Activated T-helper 1 cell treated with anti-CD3 and anti-CD28 coated beads, Interleukin-12 subunit alpha, Interleukin-12 subunit beta, Interleukin-2, Interleukin-4 antibody, amounts not matched to agents 30 ng/mL and 10 ng/mL and 1 ng/mL, durations not matched to agents 14 hours and 24 hours and 36 hours (primary cell): ENCODE measurements at regions not wholly inside any gene's neighbourhood (a gene's known extent, or its start where the extent isn't known, plus 50 kb on each side); places are given as distances from the start of the nearest gene placed in this dataset.

Experiments
- DNase-seq: peaks from one replicate; pipeline ENCODE4 v3.0.0; 2021; ENCODE audit warnings: low spot score
- H3K27ac Mint-ChIP-seq: one replicate; pipeline ENCODE4 v1.8.0; 2021; ENCODE audit warnings: mild to moderate bottlenecking, mixed read lengths
- H3K27me3 Mint-ChIP-seq: one replicate; pipeline ENCODE4 v1.8.0; 2022; ENCODE audit warnings: mild to moderate bottlenecking, moderate library complexity, mixed read lengths; ENCODE audit not compliant: insufficient read depth
- H3K36me3 Mint-ChIP-seq: one replicate; pipeline ENCODE4 v1.8.0; 2021; ENCODE audit warnings: low read depth, mixed read lengths
- H3K4me1 Mint-ChIP-seq: one replicate; pipeline ENCODE4 v1.8.0; 2021; ENCODE audit warnings: low read depth, mixed read lengths
- H3K4me3 Mint-ChIP-seq: one replicate; pipeline ENCODE4 v1.8.0; 2021; ENCODE audit warnings: mild to moderate bottlenecking, moderate library complexity, mixed read lengths
- H3K9me3 Mint-ChIP-seq: one replicate; pipeline ENCODE4 v1.8.0; 2021; ENCODE audit warnings: mixed read lengths
- intact Hi-C: fragments of 100-400 bp; cut with micrococcal nuclease; formaldehyde crosslinking; loops from one replicate; pipeline ENCODE4 v1.15.1; 2024

DNA sequence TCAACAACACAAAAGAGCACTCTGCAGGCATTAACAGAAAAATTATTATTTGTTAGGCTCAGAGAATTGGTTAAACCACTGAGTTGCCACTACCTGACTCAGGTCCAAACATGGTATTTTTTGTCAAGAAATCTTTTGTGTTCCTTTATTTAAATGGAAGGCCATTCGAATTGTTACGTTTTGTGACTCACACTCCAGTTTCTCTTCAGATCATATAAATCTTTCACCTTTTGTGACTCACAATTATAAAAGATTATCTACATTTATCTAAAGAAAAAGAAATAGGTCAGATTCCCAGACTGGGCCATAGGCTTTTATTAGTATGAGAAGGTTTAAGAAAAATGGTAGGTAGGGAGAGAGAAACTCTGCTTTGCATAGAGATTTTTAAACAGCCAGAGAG, 669.8 kb downstream of the GALC start:
- Mint-ChIP-seq H3K4me3 (no peak overlapping the region), H3K36me3 (no peaks in the 10 kb centered on the region), H3K9me3 (peaks cover 6% of the 10 kb centered on the region), H3K4me1 (no peaks in the 10 kb centered on the region), H3K27ac (no peak overlapping the region), H3K27me3 (no peaks in the 10 kb centered on the region)
- DNase-seq, result no peak
- intact Hi-C loops, result no loop called here

DNA sequence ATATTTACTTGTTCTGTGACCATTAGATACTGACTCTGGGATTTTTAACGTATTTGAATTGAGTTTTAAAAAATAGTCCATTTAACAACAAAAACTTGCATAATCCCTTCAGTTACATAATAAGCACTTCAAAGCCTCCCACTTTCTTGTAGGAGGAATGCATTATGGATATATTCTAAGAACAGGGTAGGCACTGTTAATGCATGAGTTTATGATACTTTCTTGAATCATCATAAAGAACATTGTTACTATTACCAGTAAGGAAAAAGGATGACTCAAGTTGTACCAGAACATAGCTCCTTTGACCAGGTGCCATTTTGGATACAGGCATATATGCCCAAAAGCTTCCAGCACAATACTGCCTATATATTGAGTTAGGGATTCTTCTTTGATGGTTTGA, 671.4 kb downstream of the GALC start:
- no peak overlapping the region for H3K27ac Mint-ChIP-seq
- H3K4me1 Mint-ChIP-seq, result no peaks in the 10 kb centered on the region
- intact Hi-C loops, result no loop called here
- H3K4me3 Mint-ChIP-seq, result no peak overlapping the region
- H3K36me3 Mint-ChIP-seq, result no peaks in the 10 kb centered on the region
- peaks cover 14% of the 10 kb centered on the region for H3K9me3 Mint-ChIP-seq
- DNase-seq, result no peak
- no peaks in the 10 kb centered on the region for H3K27me3 Mint-ChIP-seq

DNA sequence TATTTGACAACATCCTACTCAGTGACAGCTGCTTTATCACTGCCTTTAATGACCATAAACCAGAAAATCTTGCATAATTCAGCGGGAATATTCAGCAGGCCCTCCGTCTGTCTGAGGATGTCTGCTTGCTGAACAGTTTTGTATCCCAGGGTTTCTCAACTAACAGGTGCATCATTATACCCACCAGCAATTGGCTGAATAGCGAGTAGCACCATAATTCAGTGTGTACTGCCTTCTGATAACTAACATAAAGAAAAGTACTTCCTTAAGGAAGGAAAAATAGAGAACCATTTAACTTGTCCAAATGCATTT, 680.1 kb downstream of the GALC start:
- no peaks in the 10 kb centered on the region for H3K27me3 Mint-ChIP-seq
- H3K9me3 Mint-ChIP-seq, result peaks cover 22% of the 10 kb centered on the region
- no peak for DNase-seq
- H3K36me3 Mint-ChIP-seq, result no peaks in the 10 kb centered on the region
- intact Hi-C loops, result no loop called here
- H3K4me1 Mint-ChIP-seq, result no peaks in the 10 kb centered on the region
- H3K27ac Mint-ChIP-seq, result no peak overlapping the region
- no peak overlapping the region for H3K4me3 Mint-ChIP-seq

DNA sequence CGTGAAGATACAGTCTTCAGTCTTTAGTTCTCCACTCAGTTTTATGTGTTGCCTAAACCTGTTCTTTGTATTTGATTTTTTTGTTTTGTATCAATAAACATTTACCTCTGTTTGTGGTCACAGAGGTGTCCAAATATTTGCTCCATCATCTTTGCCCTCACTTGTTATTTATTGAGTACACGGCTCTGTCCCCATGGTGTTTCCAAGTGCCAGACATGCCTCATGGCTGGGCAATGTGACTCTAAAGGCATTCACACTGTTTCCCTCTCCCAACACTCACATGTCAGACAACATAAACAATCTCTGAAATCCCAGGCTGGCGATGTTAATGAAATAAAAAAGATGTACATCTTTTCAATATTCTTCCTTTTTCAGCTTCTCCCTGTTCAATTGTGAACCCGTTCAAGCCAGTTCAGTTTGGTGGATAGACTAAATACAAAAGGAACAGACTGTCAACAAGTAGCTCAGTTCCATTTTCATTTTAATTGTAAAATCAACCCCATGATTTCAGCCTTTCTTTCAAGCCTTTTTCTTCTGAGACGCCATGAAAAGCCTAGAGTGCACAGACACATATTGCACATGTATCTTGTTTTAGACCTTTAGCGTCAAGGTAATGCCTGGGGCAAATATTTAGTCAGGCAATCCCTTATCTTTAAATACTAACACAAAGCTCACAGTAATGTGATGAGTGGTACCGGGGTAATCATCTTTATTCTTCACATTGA, 680.7 kb downstream of the GALC start:
- no peak for DNase-seq
- Mint-ChIP-seq H3K27ac (no peak overlapping the region), H3K36me3 (no peaks in the 10 kb centered on the region), H3K9me3 (peaks cover 19% of the 10 kb centered on the region), H3K4me3 (no peak overlapping the region), H3K27me3 (no peaks in the 10 kb centered on the region), H3K4me1 (no peaks in the 10 kb centered on the region)
- intact Hi-C loops, result no loop called here

DNA sequence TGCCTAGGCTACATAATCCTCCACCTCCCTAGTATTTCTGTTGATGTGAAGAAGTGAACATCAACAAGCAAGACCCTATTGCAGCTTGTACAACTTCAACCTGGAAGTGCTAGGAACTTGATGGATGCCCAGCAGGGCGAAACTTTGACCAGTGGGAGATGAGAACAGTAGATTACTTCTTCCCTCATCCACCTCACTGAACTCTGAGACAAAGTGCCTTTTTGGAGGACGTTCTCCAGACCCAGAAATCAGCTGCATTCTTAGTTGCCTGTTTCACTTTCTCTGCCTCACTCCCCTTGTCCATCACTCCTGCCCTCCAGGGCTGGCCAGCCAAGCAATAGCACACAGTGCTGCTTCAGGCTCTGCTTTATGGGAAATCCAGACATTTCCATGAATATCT, 683.4 kb downstream of the GALC start:
- intact Hi-C loops, result no loop called here
- Mint-ChIP-seq H3K27me3 (no peaks in the 10 kb centered on the region), H3K27ac (no peak overlapping the region), H3K4me3 (no peak overlapping the region), H3K9me3 (peaks cover 21% of the 10 kb centered on the region), H3K4me1 (no peaks in the 10 kb centered on the region), H3K36me3 (no peaks in the 10 kb centered on the region)
- DNase-seq, result no peak

DNA sequence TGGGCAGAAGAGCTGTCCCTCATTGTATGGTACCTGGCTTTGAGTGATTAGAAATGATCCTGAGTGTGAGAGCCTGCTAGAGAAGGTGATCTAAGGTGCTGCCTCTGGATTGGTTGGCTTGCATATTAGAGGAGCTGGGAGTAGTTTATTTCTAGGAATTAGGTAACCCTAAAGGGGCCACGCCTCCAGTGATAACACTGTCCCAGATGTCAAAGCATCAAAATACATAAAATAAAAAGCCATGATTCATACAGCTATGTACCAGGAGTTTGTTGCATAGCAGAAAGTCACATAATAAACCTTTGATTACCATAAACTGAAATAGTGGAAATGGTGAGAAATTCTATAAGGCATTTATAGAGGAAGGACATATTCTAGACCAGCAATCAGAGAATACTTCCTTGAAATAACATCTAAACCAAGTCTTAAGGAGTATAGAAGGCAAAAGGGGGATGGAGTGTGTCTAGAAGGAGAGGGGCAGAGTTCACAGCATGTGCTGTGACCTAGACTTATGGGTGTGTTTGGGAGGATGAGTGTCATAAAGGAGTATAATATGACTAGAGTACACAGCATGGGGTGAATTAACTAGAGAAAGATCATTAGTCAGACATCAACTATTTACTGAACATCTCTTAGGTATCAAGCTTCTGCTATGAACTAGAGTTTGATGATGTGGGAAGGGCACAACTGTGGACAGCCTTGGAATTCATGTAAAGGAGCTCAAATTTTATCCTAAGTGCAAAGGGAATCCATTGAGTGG, 686.4 kb downstream of the GALC start:
- Mint-ChIP-seq H3K9me3 (peaks cover 9% of the 10 kb centered on the region), H3K27me3 (no peaks in the 10 kb centered on the region), H3K27ac (no peak overlapping the region), H3K36me3 (no peaks in the 10 kb centered on the region), H3K4me3 (no peak overlapping the region), H3K4me1 (no peaks in the 10 kb centered on the region)
- no peak for DNase-seq
- intact Hi-C loops, result no loop called here

DNA sequence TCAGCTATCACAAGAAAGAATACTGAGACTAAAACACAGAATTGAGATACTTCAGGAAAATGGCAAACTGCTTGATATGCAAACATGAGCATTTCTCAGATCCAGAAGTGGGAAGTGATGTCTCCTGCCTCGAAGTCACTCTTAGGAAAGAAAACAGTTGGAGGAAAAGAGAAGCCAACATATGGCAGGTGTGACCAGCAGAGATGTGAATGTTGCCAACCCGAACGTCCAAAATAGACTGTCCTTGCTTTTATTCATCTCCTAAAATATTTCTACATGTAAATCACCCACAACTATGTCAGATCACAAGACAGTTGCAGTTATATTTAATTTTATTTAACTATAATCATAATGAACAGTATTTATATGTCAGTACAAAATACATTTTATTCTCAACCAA, 687.6 kb downstream of the GALC start:
- H3K27ac Mint-ChIP-seq, result no peak overlapping the region
- no peaks in the 10 kb centered on the region for H3K27me3 Mint-ChIP-seq
- intact Hi-C loops, result no loop called here
- H3K4me1 Mint-ChIP-seq, result no peaks in the 10 kb centered on the region
- H3K36me3 Mint-ChIP-seq, result no peaks in the 10 kb centered on the region
- no peak for DNase-seq
- no peak overlapping the region for H3K4me3 Mint-ChIP-seq
- peaks cover 5% of the 10 kb centered on the region for H3K9me3 Mint-ChIP-seq

DNA sequence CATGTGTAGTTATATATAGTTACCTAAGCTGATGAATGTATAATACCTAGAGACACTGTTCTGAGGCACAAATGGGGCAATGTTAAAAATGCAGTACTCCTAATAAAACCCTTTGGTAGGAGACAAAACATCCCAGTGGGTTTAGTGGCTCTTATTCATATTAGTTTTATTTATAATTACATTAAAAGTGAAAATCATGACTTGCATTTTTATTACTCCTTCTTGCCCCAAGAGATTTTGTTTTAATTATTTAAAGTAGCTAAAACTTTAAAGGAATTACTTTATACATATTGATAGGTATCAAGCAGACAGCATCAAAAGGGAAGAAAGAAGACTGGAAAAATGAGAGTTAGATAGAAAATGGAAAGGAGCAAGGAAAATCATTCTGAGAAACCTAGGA, 688.6 kb downstream of the GALC start:
- H3K36me3 Mint-ChIP-seq, result no peaks in the 10 kb centered on the region
- H3K4me1 Mint-ChIP-seq, result no peaks in the 10 kb centered on the region
- H3K27ac Mint-ChIP-seq, result no peak overlapping the region
- peaks cover 5% of the 10 kb centered on the region for H3K9me3 Mint-ChIP-seq
- no peak overlapping the region for H3K4me3 Mint-ChIP-seq
- DNase-seq, result no peak
- H3K27me3 Mint-ChIP-seq, result no peaks in the 10 kb centered on the region
- intact Hi-C loops, result no loop called here

DNA sequence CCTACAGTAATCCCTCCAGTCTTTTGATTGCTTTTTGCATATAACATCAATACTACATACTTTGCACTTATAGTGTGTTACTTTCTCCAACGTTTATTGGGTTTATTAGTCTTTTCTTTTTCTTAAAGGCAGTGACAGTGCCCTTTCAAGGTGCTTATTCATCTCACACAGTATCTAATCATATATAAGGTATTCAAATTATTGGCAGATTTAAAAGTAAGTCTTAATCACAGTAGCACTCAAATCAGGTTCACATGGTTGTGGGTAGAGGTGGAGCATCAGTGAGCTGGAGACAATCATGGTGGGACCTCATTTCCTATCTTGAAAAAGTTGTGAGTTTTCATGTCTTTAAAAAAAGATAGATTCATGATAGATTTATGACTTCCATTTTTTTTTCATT, 706.2 kb downstream of the GALC start:
- Mint-ChIP-seq H3K9me3 (peaks cover 13% of the 10 kb centered on the region), H3K4me3 (no peak overlapping the region), H3K27ac (no peak overlapping the region), H3K36me3 (no peaks in the 10 kb centered on the region), H3K4me1 (no peaks in the 10 kb centered on the region), H3K27me3 (no peaks in the 10 kb centered on the region)
- no peak for DNase-seq
- intact Hi-C loops, result no loop called here

DNA sequence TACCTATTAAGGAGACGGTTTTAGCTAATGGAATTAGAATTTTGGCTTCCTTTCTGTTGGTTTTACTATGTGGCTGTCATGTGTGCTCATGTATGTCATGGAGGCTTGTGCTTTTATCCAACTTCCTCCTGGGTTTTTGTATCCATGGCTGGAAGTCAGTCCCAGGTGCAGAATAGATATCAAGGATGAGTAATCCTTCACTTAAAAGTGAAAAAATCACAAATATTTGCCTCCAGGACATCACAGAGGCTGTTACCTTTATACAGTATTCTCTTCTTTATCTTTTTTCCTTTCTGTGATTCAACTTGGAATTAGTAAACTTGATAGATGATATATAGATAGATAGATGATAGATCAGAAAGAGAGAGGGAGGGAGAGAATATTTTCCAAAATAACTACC, 706.8 kb downstream of the GALC start:
- H3K4me1 Mint-ChIP-seq, result no peaks in the 10 kb centered on the region
- no peak overlapping the region for H3K4me3 Mint-ChIP-seq
- intact Hi-C loops, result no loop called here
- no peaks in the 10 kb centered on the region for H3K27me3 Mint-ChIP-seq
- no peaks in the 10 kb centered on the region for H3K36me3 Mint-ChIP-seq
- peaks cover 13% of the 10 kb centered on the region for H3K9me3 Mint-ChIP-seq
- no peak for DNase-seq
- no peak overlapping the region for H3K27ac Mint-ChIP-seq

DNA sequence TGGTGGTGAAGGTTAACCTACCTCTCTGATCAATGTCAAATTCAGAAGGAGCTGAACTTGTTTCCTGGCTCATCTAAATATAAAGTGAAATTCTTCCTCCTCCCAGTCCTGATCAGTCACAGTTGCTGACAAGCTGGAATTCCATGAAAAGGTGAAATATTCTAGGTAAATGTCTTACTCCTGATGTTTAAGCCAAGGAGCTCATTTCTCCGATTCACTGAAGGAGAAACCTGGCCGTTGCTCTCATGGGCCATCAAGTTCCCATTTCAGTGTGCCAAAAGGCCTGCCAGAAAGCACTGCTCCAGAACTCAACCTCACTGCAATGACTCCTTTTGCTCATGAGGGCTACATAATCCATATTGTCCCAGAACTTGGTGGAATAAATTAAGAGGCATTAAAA, 707.5 kb downstream of the GALC start:
- Mint-ChIP-seq H3K36me3 (no peaks in the 10 kb centered on the region), H3K9me3 (peaks cover 13% of the 10 kb centered on the region), H3K4me1 (no peaks in the 10 kb centered on the region), H3K27ac (no peak overlapping the region), H3K4me3 (no peak overlapping the region), H3K27me3 (no peaks in the 10 kb centered on the region)
- intact Hi-C loops, result no loop called here
- no peak for DNase-seq

DNA sequence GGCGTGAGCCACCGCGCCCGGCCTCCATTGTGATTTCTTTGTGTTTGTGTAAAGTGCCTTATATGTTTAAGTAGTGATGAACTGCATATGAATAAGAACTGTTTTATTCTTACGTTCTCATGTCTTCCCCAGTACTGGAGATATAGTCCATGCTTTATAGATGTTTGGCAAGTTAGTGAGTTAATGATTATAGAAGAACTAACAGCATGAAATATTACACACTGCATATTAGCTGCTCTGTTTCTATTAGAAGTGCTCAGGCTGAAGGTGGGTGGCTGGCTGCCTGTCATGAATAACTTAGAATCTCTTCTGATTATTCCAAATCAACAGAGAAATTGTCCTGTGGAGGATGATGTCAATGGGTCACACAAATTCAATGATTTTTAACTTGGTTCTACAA, 709.4 kb downstream of the GALC start:
- Mint-ChIP-seq H3K9me3 (peaks cover 13% of the 10 kb centered on the region), H3K4me3 (no peak overlapping the region), H3K27ac (no peak overlapping the region), H3K27me3 (no peaks in the 10 kb centered on the region), H3K36me3 (no peaks in the 10 kb centered on the region), H3K4me1 (no peaks in the 10 kb centered on the region)
- intact Hi-C loops, result no loop called here
- no peak for DNase-seq

DNA sequence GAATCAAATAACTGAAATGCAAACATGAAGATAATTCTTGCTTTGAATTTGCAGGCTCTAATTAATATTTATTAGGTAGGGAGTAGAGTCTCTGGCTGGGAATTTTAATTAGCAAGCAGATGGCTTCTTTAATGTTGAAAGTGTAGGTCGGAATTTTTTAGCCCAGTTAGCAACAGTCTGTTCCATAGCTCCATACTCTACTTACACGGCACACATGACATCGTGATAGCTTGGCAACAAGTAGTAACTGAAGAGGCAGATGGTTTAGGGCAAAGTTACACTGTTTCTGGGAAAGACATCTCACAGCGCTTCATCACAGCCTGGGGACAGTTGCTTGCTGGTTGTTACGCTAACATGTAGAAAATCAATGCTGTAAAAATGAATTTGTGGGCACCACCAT, 710.7 kb downstream of the GALC start:
- Mint-ChIP-seq H3K36me3 (no peaks in the 10 kb centered on the region), H3K9me3 (peaks cover 13% of the 10 kb centered on the region), H3K27ac (no peak overlapping the region), H3K27me3 (no peaks in the 10 kb centered on the region), H3K4me3 (no peak overlapping the region), H3K4me1 (no peaks in the 10 kb centered on the region)
- intact Hi-C loops, result no loop called here
- DNase-seq, result no peak

DNA sequence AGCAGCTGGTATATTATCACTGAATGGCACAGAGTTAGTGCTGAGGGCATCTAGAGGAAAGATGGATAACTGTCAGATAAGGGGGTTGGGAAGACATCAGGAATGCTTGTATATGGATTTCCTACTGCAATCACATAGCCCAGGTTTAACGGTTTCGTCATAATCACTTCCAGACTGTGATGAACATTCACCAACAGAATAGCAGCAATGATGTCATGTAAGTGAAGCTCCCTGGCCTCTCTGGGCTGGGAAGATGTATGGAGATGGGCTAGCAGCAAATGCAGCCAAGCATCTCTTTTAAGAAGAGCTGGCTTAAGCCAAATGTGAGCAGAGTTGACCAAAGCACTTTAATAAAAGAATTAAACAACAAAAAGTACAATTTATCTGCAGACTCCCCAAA, 714.6 kb downstream of the GALC start:
- H3K27me3 Mint-ChIP-seq, result no peaks in the 10 kb centered on the region
- no peak for DNase-seq
- no peaks in the 10 kb centered on the region for H3K36me3 Mint-ChIP-seq
- H3K4me3 Mint-ChIP-seq, result no peak overlapping the region
- H3K27ac Mint-ChIP-seq, result no peak overlapping the region
- intact Hi-C loops, result no loop called here
- H3K9me3 Mint-ChIP-seq, result peaks cover 18% of the 10 kb centered on the region
- H3K4me1 Mint-ChIP-seq, result no peaks in the 10 kb centered on the region
